Mesendoderm (in vitro differentiated cells): ENCODE measurements at regions not wholly inside any gene's neighbourhood (a gene's known extent, or its start where the extent isn't known, plus 50 kb on each side); places are given as distances from the start of the nearest gene placed in this dataset.
"Not testable (repeated sequence)": the region's sequence is repeated elsewhere in the genome, so short reads cannot be mapped to it uniquely, and the experiment has no call there.

Experiments
- DNase-seq: peaks from one replicate; pipeline ENCODE4 v3.0.0; 2013
- H2AK5ac ChIP-seq: 2 replicates; pipeline ENCODE4 v1.6.1; 2013; ENCODE audit warnings: low read length, inconsistent platforms
- H2BK120ac ChIP-seq: 2 replicates; pipeline ENCODE4 v1.6.1; 2013; ENCODE audit warnings: low read depth, mild to moderate bottlenecking, low read length, moderate library complexity, mixed read lengths
- H2BK15ac ChIP-seq: replicated peaks from 2 replicates; pipeline ENCODE4 v1.6.1; 2013; ENCODE audit warnings: low read depth, mild to moderate bottlenecking, moderate library complexity
- H2BK5ac ChIP-seq: 2 replicates; pipeline ENCODE4 v1.6.1; 2013; ENCODE audit warnings: low read length, inconsistent platforms
- H3K18ac ChIP-seq: 2 replicates; pipeline ENCODE4 v1.6.1; 2013; ENCODE audit warnings: mild to moderate bottlenecking, low read length, mixed read lengths
- H3K23ac ChIP-seq: one replicate; pipeline ENCODE4 v1.6.1; 2013; ENCODE audit warnings: low read length
- H3K27ac ChIP-seq: 2 replicates; pipeline ENCODE4 v1.5.1; 2013; ENCODE audit warnings: low read depth, mild to moderate bottlenecking, inconsistent platforms, low read length, moderate library complexity
- H3K27me3 ChIP-seq: 2 replicates; pipeline ENCODE4 v1.6.1; 2013; ENCODE audit warnings: low read length, control low read depth, mild to moderate bottlenecking, inconsistent platforms; ENCODE audit not compliant: insufficient read depth, poor library complexity
- H3K36me3 ChIP-seq: 2 replicates; pipeline ENCODE4 v1.6.1; 2013; ENCODE audit warnings: low read length, inconsistent platforms; ENCODE audit not compliant: control insufficient read depth, insufficient read depth
- H3K4ac ChIP-seq: one replicate; pipeline ENCODE4 v1.6.1; 2013; ENCODE audit warnings: low read depth, mild to moderate bottlenecking, low read length, moderate library complexity
- H3K4me1 ChIP-seq: 2 replicates; pipeline ENCODE4 v1.6.1; 2013; ENCODE audit warnings: low read depth, low read length, inconsistent platforms; ENCODE audit not compliant: control insufficient read depth
- H3K4me2 ChIP-seq: 2 replicates; pipeline ENCODE4 v1.6.1; 2013; ENCODE audit warnings: low read length
- H3K4me3 ChIP-seq: 2 replicates; pipeline ENCODE4 v1.5.1; 2013; ENCODE audit warnings: mild to moderate bottlenecking, low read length
- H3K56ac ChIP-seq: one replicate; pipeline ENCODE4 v1.6.1; 2013; ENCODE audit warnings: low read length
- H3K79me1 ChIP-seq: 2 replicates; pipeline ENCODE4 v1.6.1; 2013; ENCODE audit warnings: low read length, inconsistent platforms
- H3K79me2 ChIP-seq: 2 replicates; pipeline ENCODE4 v1.6.1; 2013; ENCODE audit warnings: mild to moderate bottlenecking, low read length; ENCODE audit not compliant: control insufficient read depth, insufficient read depth
- H3K9ac ChIP-seq: 2 replicates; pipeline ENCODE4 v1.6.1; 2013; ENCODE audit warnings: low read length, inconsistent platforms
- H4K5ac ChIP-seq: one replicate; pipeline ENCODE4 v1.6.1; 2013; ENCODE audit warnings: low read length
- H4K8ac ChIP-seq: one replicate; pipeline ENCODE4 v1.6.1; 2013; ENCODE audit warnings: low read depth, mild to moderate bottlenecking, control low read depth, low read length, moderate library complexity
- WGBS: extraction: QIAGEN DNeasy Blood & Tissue Kit; methylation state at CpG from one replicate; pipeline ENCODE4 v1.1.7; 2013; ENCODE audit warnings: low lambda C conversion rate, missing lambda C conversion rate; ENCODE audit not compliant: insufficient coverage; ENCODE audit errors: extremely low coverage; 5-methylcytosine and 5-hydroxymethylcytosine counted together

- H4K8ac ChIP-seq, result no peak overlapping the region
- no peak overlapping the region for H3K56ac ChIP-seq
- no peak overlapping the region for H3K4ac ChIP-seq
- H3K9ac ChIP-seq, result no peak overlapping the region
- no peak overlapping the region for H4K5ac ChIP-seq
- no peaks in the 10 kb centered on the region for H3K27me3 ChIP-seq
- no peak overlapping the region for H2AK5ac ChIP-seq
- H2BK5ac ChIP-seq, result no peak overlapping the region
- WGBS, result no CpG with 5 or more reads among the region's 3 CpGs
- H3K79me2 ChIP-seq, result no peaks in the 10 kb centered on the region
- no peak overlapping the region for H3K23ac ChIP-seq
- no peaks in the 10 kb centered on the region for H3K79me1 ChIP-seq
- H3K4me1 ChIP-seq, result no peaks in the 10 kb centered on the region
- H3K4me2 ChIP-seq, result no peak overlapping the region
- H2BK120ac ChIP-seq, result no peak overlapping the region
- no peak overlapping the region for H2BK15ac ChIP-seq
- H3K27ac ChIP-seq, result no peak overlapping the region
- DNase-seq, result no peak
- no peaks in the 10 kb centered on the region for H3K36me3 ChIP-seq
- H3K18ac ChIP-seq, result no peak overlapping the region
- H3K4me3 ChIP-seq, result no peak overlapping the region
These were observed 190.5 kb downstream of the TMEM26 start for GRCh38 chr10:61262486-61263261.

- Histone ChIP-seq H4K8ac (no peak overlapping the region), H3K4me1 (no peaks in the 10 kb centered on the region), H3K4me2 (no peak overlapping the region), H3K4ac (no peak overlapping the region), H3K23ac (no peak overlapping the region), H3K36me3 (no peaks in the 10 kb centered on the region), H3K18ac (no peak overlapping the region), H2BK15ac (no peak overlapping the region), H4K5ac (no peak overlapping the region), H2BK5ac (no peak overlapping the region), H2BK120ac (no peak overlapping the region), H3K79me2 (no peaks in the 10 kb centered on the region), H3K9ac (no peak overlapping the region), H3K79me1 (no peaks in the 10 kb centered on the region), H2AK5ac (no peak overlapping the region), H3K56ac (no peak overlapping the region), H3K27me3 (no peaks in the 10 kb centered on the region), H3K4me3 (no peak overlapping the region), H3K27ac (no peak overlapping the region)
- no peak for DNase-seq
These were observed 195.2 kb downstream of the TMEM26 start for GRCh38 chr10:61257956-61258496.

GRCh38 chr10:61257136-61257535 is 196.0 kb downstream of the TMEM26 start:
- Histone ChIP-seq H3K4me1 (no peaks in the 10 kb centered on the region), H3K27me3 (no peaks in the 10 kb centered on the region), H3K23ac (no peak overlapping the region), H2AK5ac (no peak overlapping the region), H4K8ac (no peak overlapping the region), H2BK120ac (no peak overlapping the region), H3K9ac (no peak overlapping the region), H3K18ac (no peak overlapping the region), H3K4me2 (no peak overlapping the region), H3K27ac (no peak overlapping the region), H2BK15ac (no peak overlapping the region), H2BK5ac (no peak overlapping the region), H3K79me1 (no peaks in the 10 kb centered on the region), H3K4me3 (no peak overlapping the region), H3K56ac (no peak overlapping the region), H3K36me3 (no peaks in the 10 kb centered on the region), H3K4ac (no peak overlapping the region), H3K79me2 (no peaks in the 10 kb centered on the region), H4K5ac (no peak overlapping the region)
- no CpG with 5 or more reads among the region's 6 CpGs for WGBS
- no peak for DNase-seq

GRCh38 chr10:61252326-61252725 is 200.9 kb downstream of the TMEM26 start:
- H2BK15ac ChIP-seq, H3K4me3 ChIP-seq, H4K5ac ChIP-seq, H3K4me2 ChIP-seq, H2BK120ac ChIP-seq, H3K9ac ChIP-seq, H4K8ac ChIP-seq, H2BK5ac ChIP-seq, H3K18ac ChIP-seq, DNase-seq, H3K79me1 ChIP-seq, H3K4me1 ChIP-seq, H3K27ac ChIP-seq, H3K56ac ChIP-seq, H3K23ac ChIP-seq, H3K4ac ChIP-seq, H3K36me3 ChIP-seq, H3K79me2 ChIP-seq, H2AK5ac ChIP-seq, H3K27me3 ChIP-seq: not testable (repeated sequence)
- WGBS, result no CpG with 5 or more reads among the region's 1 CpG

GRCh38 chr10:61251089-61251488 is 202.1 kb downstream of the TMEM26 start:
- H3K27me3 ChIP-seq, result no peaks in the 10 kb centered on the region
- DNase-seq, result no peak
- no peak overlapping the region for H3K4me3 ChIP-seq
- no peak overlapping the region for H3K27ac ChIP-seq
- no peak overlapping the region for H3K56ac ChIP-seq
- no peak overlapping the region for H2BK5ac ChIP-seq
- H3K9ac ChIP-seq, result no peak overlapping the region
- no peak overlapping the region for H2AK5ac ChIP-seq
- no peak overlapping the region for H2BK120ac ChIP-seq
- no peaks in the 10 kb centered on the region for H3K79me1 ChIP-seq
- H3K36me3 ChIP-seq, result no peaks in the 10 kb centered on the region
- no peaks in the 10 kb centered on the region for H3K4me1 ChIP-seq
- no peak overlapping the region for H3K23ac ChIP-seq
- WGBS, result no CpG with 5 or more reads among the region's 1 CpG
- no peak overlapping the region for H2BK15ac ChIP-seq
- no peaks in the 10 kb centered on the region for H3K79me2 ChIP-seq
- no peak overlapping the region for H3K18ac ChIP-seq
- no peak overlapping the region for H4K8ac ChIP-seq
- no peak overlapping the region for H3K4ac ChIP-seq
- H3K4me2 ChIP-seq, result no peak overlapping the region
- H4K5ac ChIP-seq, result no peak overlapping the region

- Histone ChIP-seq H3K56ac (no peak overlapping the region), H4K5ac (no peak overlapping the region), H3K4me3 (no peak overlapping the region), H3K79me1 (no peaks in the 10 kb centered on the region), H3K27ac (no peak overlapping the region), H2BK5ac (no peak overlapping the region), H3K4me1 (no peaks in the 10 kb centered on the region), H3K36me3 (no peaks in the 10 kb centered on the region), H2AK5ac (no peak overlapping the region), H3K9ac (no peak overlapping the region), H2BK15ac (no peak overlapping the region), H3K23ac (no peak overlapping the region), H3K4me2 (no peak overlapping the region), H3K18ac (no peak overlapping the region), H4K8ac (no peak overlapping the region), H2BK120ac (no peak overlapping the region), H3K27me3 (no peaks in the 10 kb centered on the region), H3K4ac (no peak overlapping the region), H3K79me2 (no peaks in the 10 kb centered on the region)
- no CpG with 5 or more reads among the region's 2 CpGs for WGBS
- DNase-seq, result no peak
These were observed 203.1 kb downstream of the TMEM26 start for GRCh38 chr10:61250131-61250530.
